ENCODE measurements at regions not wholly inside any gene's neighbourhood (a gene's known extent, or its start where the extent isn't known, plus 50 kb on each side); places are given as distances from the start of the nearest gene placed in this dataset.

- Histone ChIP-seq H3K27ac (ENCODE audit: low read length) (no peak overlapping the region), H3K9ac (ENCODE audit: low read length) (no peak overlapping the region)
- no peak for DNase-seq
Measured at GRCh38 chr12:90091809-90092208, 383.2 kb upstream of the ATP2B1 start.

GRCh38 chr12:90090929-90091651 is 382.5 kb upstream of the ATP2B1 start:
- Histone ChIP-seq H3K4me2 (ENCODE audit: low read depth, low read length) (no peak overlapping the region), H3K9ac (ENCODE audit: low read length) (no peak overlapping the region), H3K9me3 (replicated peaks; ENCODE audit: insufficient read depth, low read length) (no peaks in the 10 kb centered on the region), H3K27me3 (replicated peaks; ENCODE audit: insufficient read depth, low read length) (no peaks in the 10 kb centered on the region), H3K9me2 (replicated peaks; ENCODE audit: insufficient read depth, low read length) (no peaks in the 10 kb centered on the region), H3F3A (ENCODE audit: insufficient read depth, low read length) (no peaks in the 10 kb centered on the region), H3K79me2 (ENCODE audit: low read length) (no peaks in the 10 kb centered on the region), H3K4me3 (ENCODE audit: low read length) (no peak overlapping the region), H2AFZ (ENCODE audit: low read length) (no peak overlapping the region), H3K4me1 (ENCODE audit: low read length) (no peaks in the 10 kb centered on the region), H3K36me3 (replicated peaks; ENCODE audit: insufficient read depth, low read length) (no peaks in the 10 kb centered on the region), H4K20me1 (ENCODE audit: insufficient read depth, low read length) (no peaks in the 10 kb centered on the region), H3K27ac (ENCODE audit: low read length) (no peak overlapping the region)
- DNase-seq, result no peak
- TF ChIP-seq EZH2 (optimal IDR thresholded peaks at IDR 0.05; ENCODE audit: low read depth, low read length) (no peak), CTCF (IDR thresholded peaks at IDR 0.05; ENCODE audit: low read length) (no peak), EZH2phosphoT487 (IDR thresholded peaks at IDR 0.05; ENCODE audit: low read length) (no peak)

More at GRCh38 chr12:90091809-90092208, 383.2 kb upstream of the ATP2B1 start:
- Histone ChIP-seq H3K36me3 (replicated peaks; ENCODE audit: insufficient read depth, low read length) (no peaks in the 10 kb centered on the region), H3K4me1 (ENCODE audit: low read length) (no peaks in the 10 kb centered on the region), H3F3A (ENCODE audit: insufficient read depth, low read length) (no peaks in the 10 kb centered on the region), H4K20me1 (ENCODE audit: insufficient read depth, low read length) (no peaks in the 10 kb centered on the region), H3K4me2 (ENCODE audit: low read depth, low read length) (no peak overlapping the region), H3K9me2 (replicated peaks; ENCODE audit: insufficient read depth, low read length) (no peaks in the 10 kb centered on the region), H2AFZ (ENCODE audit: low read length) (no peak overlapping the region), H3K79me2 (ENCODE audit: low read length) (no peaks in the 10 kb centered on the region), H3K9me3 (replicated peaks; ENCODE audit: insufficient read depth, low read length) (no peaks in the 10 kb centered on the region), H3K27me3 (replicated peaks; ENCODE audit: insufficient read depth, low read length) (no peaks in the 10 kb centered on the region), H3K4me3 (ENCODE audit: low read length) (no peak overlapping the region)
- TF ChIP-seq EZH2phosphoT487 (IDR thresholded peaks at IDR 0.05; ENCODE audit: low read length), result no peak
- TF ChIP-seq CTCF (IDR thresholded peaks at IDR 0.05; ENCODE audit: low read length), result no peak
- TF ChIP-seq EZH2 (optimal IDR thresholded peaks at IDR 0.05; ENCODE audit: low read depth, low read length), result no peak

GRCh38 chr12:90086281-90086680 is 377.6 kb upstream of the ATP2B1 start:
- no peaks in the 10 kb centered on the region for H3K79me2 ChIP-seq (ENCODE audit: low read length)
- no peaks in the 10 kb centered on the region for H3K27me3 ChIP-seq (replicated peaks; ENCODE audit: insufficient read depth, low read length)
- no peaks in the 10 kb centered on the region for H3K36me3 ChIP-seq (replicated peaks; ENCODE audit: insufficient read depth, low read length)
- H3K4me3 ChIP-seq (ENCODE audit: low read length), result no peak overlapping the region
- TF ChIP-seq EZH2 (optimal IDR thresholded peaks at IDR 0.05; ENCODE audit: low read depth, low read length) (no peak), CTCF (IDR thresholded peaks at IDR 0.05; ENCODE audit: low read length) (no peak), EZH2phosphoT487 (IDR thresholded peaks at IDR 0.05; ENCODE audit: low read length) (no peak)
- no peak overlapping the region for H3K27ac ChIP-seq (ENCODE audit: low read length)
- H3K4me2 ChIP-seq (ENCODE audit: low read depth, low read length), result no peak overlapping the region
- H4K20me1 ChIP-seq (ENCODE audit: insufficient read depth, low read length), result no peaks in the 10 kb centered on the region
- H3K9me2 ChIP-seq (replicated peaks; ENCODE audit: insufficient read depth, low read length), result no peaks in the 10 kb centered on the region
- H3F3A ChIP-seq (ENCODE audit: insufficient read depth, low read length), result no peaks in the 10 kb centered on the region
- no peak for DNase-seq
- H2AFZ ChIP-seq (ENCODE audit: low read length), result no peak overlapping the region
- H3K4me1 ChIP-seq (ENCODE audit: low read length), result no peaks in the 10 kb centered on the region
- H3K9ac ChIP-seq (ENCODE audit: low read length), result no peak overlapping the region
- no peaks in the 10 kb centered on the region for H3K9me3 ChIP-seq (replicated peaks; ENCODE audit: insufficient read depth, low read length)
